A673 (cell line): ENCODE measurements at regions not wholly inside any gene's neighbourhood (a gene's known extent, or its start where the extent isn't known, plus 50 kb on each side); places are given as distances from the start of the nearest gene placed in this dataset.

Experiments
- CTCF ChIP-seq: fragments of 300-800, 200-600 bp; sonication (generic); conservative IDR thresholded peaks from 2 replicates; pipeline ENCODE4 v1.5.1; 2017; ENCODE audit warnings: low read depth, mild to moderate bottlenecking, antibody characterized with exemption, low read length, moderate library complexity, mixed read lengths
- EZH2 ChIP-seq: fragments of 200-600 bp; sonication (generic); IDR thresholded peaks from 2 replicates; pipeline ENCODE4 v1.6.1; 2017; ENCODE audit warnings: borderline replicate concordance, low read depth, mild to moderate bottlenecking, mixed read lengths, antibody characterized with exemption, low read length; ENCODE audit not compliant: poor library complexity, severe bottlenecking

- TF ChIP-seq CTCF (no peak), EZH2 (no peak)
These were observed 1670.2 kb upstream of the PCDH20 start for GRCh38 chr13:63085851-63086250.
